Stimulated activated CD4-positive, alpha-beta T cell treated with anti-CD3 and anti-CD28 coated beads, Interleukin-4, amount 100 ng/mL, for 1 hour (primary cell): ENCODE measurements at regions not wholly inside any gene's neighbourhood (a gene's known extent, or its start where the extent isn't known, plus 50 kb on each side); places are given as distances from the start of the nearest gene placed in this dataset.
"Not testable (repeated sequence)": the region's sequence is repeated elsewhere in the genome, so short reads cannot be mapped to it uniquely, and the experiment has no call there.

Experiments
- DNase-seq: peaks from one replicate; pipeline ENCODE4 v3.0.0-alpha.2; 2020

GRCh38 chr6:85923013-85923430, 280.3 kb upstream of the SYNCRIP start:
- no peak for DNase-seq

DNA sequence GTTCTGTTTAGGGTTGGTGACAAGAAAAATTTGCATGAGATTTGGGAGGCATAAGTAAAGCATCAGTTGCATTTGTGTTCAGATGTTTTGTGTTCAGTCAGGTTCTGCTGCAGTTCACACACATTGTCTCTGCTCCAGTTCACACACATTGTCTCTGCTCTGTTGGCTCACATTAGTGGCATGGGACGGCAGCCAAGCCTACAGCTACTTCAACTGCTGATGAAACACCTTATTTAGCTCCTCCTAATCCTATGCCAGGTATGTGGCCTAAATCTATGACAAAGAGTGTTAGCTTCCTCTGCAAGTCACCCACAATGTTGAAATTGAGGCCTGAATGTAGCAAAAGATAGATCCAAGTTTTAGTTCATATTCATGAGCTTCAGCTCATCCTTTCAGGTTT, 278.1 kb upstream of the SYNCRIP start:
- DNase-seq: no peak

DNA sequence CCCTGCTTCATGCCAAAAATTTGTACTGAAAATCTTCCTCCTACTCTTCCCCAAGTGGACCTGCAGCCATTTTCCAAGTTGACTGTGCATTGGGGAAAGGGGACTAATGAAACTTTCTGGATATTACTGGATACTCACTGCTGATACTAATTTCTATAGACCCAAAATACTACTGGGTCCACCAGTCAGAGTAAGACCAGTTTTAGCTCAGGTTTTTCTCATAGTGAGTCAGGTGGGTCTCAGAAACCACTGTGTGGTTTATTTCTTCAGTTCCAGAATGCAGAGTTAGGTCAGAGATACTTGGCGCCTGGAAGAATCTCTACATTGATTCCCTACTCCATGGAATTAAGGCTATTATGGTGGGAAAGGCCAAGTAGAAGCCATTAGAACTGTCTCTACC, 274.8 kb upstream of the SYNCRIP start:
- no peak for DNase-seq

DNA sequence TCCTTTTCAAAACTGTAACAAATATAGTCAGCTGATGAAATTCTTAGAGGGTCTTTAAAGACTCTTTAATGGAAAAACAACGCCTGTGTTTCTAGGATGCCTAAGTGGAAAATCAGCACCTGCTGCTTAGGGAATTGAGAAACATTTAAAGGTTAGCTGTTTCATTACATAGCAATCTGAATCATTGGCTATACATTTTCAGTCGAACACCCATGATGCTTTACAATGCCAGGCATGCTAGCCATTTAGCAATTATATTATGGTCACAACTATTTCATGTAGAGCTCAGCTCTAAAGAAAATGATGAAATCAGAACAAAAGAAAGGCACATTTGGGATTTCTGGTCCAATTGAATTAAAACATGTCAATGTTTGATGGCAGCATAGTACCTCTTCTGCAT, 270.3 kb upstream of the SYNCRIP start:
- no peak for DNase-seq

DNA sequence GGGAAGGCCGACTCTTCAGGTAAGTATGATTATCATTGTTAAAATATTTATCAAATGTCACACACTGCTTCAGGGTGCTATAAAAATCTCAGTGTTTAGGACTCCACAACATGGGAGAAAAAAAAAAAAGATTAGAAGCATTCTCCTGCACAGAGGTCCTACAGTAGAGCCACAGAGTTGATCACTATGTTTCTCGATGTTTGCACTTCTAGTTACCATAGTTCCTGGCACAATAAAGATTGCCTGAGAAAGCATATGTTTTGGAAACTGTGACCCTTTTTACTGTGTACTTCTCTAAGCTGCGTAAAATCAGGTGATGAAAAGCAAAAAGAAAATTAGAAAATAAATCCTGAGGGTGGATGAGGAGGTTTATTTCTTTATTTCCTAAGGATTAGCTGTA, 269.9 kb upstream of the SYNCRIP start:
- no peak for DNase-seq

GRCh38 chr6:85911067-85911466, 268.4 kb upstream of the SYNCRIP start:
- no peak for DNase-seq

- DNase-seq: not testable (repeated sequence)
Observed at GRCh38 chr6:85908120-85908519, 265.4 kb upstream of the SYNCRIP start.

GRCh38 chr6:85892346-85892745, 249.7 kb upstream of the SYNCRIP start:
- no peak for DNase-seq

GRCh38 chr6:85887461-85887860, 244.8 kb upstream of the SYNCRIP start:
- no peak for DNase-seq

DNA sequence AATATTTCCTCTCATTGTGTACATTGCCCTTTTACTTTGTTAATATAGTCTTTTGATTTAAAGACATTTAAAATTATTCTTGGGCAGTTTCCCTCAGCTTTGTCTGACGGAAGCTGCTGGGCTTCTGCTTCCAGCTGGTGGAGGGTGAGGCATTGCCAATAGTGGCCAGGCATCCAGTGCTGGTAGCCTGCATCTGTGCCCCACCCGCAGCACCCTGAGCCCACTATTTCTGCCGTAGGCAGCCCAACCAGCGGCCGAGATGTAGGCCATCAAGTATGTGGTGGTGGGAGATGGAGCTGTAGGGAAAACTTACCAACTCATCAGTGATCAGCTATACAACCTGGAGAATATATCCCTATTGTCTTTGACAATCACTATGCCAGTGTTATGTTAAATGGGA, 226.0 kb upstream of the SYNCRIP start:
- no peak for DNase-seq

DNA sequence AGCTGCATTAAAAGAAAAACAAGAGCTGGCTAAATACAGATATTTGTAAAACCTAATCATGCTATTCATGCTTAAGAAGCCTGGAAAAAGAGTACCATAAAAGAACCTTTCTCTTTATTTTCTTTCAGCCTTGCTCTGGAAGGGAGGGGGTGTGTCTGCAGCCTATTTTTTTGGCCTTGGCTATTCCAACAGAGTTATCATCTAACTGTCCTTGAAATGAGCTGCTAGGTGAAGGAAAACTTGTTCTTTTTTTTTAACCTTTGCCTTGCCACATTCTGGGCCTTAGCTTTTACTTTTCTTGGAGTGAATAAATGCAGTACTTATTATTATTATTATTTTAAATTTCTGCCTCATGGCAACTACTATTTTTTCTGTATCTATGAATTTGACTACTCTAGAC, 224.9 kb upstream of the SYNCRIP start:
- no peak for DNase-seq

GRCh38 chr6:85866758-85867401, 224.2 kb upstream of the SYNCRIP start:
- no peak for DNase-seq

- DNase-seq: no peak
Observed at GRCh38 chr6:85866370-85866730, 223.7 kb upstream of the SYNCRIP start.

DNA sequence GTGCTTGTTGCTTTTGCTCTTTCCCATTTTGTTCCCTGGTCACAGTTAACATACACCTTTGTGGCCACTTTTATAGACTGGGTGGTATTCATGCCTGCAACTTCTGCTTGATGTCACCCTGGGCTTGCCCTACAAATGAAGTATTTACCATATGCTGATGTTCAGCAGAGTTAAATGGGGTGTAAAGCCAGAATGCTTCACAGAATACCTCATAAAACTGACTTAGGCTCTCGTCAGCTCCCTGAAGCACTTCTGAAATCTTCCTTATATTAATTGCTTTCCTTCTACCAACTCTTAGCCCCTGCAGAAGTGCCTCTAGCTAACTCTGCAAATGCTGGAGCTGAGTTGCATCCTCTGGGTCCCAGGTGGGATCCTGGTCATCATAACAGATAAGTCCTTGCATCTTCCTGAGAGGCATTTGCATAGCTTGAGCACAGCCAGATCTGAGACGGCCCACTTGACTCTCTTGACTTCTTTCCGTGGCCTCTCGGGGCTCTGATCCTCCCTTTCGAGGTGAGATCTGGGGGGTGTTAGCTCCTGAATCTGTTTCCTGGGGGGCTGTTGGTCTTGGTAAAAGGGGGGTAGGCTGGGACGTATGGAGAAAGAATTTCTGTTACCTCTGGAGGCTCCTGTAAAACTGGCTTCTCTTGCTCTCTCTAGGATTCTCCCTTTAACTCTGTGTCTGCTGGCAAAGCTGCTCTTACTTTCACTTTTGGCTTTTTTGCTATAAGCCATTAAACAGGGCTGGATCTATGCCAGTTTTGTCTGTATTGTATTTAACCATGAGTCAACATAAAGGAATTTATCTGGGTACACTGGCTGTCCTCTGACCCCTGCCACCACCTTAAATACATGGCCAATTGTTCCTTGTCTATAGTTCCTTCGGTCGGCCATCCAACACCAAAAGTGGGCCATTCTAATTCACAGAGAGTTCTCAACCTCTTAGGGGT, 223.0 kb upstream of the SYNCRIP start:
- no peak for DNase-seq

GRCh38 chr6:85864453-85865401, 222.0 kb upstream of the SYNCRIP start:
- DNase-seq: no peak

DNA sequence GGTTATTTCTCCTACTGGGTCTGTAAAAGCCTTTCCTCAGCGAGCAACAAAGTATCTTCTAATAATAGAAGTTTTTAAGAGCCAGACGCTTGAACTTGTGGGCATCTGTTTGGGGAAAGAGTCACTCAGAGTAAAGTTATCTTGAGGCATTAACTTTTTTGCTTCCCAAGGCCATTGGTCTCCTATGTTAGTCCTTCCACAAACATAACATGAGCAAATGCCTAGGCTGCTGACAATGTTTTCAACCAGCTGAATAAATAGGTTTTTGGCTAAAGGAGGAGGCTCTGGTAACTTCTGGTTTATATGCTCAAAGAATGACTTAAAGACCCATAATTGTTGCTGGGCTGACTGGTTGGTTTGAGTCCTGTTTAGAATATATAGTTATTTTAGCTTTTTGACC, 213.5 kb upstream of the SYNCRIP start:
- DNase-seq: no peak

GRCh38 chr6:85838351-85839119, 195.8 kb upstream of the SYNCRIP start:
- not testable (repeated sequence) for DNase-seq

DNA sequence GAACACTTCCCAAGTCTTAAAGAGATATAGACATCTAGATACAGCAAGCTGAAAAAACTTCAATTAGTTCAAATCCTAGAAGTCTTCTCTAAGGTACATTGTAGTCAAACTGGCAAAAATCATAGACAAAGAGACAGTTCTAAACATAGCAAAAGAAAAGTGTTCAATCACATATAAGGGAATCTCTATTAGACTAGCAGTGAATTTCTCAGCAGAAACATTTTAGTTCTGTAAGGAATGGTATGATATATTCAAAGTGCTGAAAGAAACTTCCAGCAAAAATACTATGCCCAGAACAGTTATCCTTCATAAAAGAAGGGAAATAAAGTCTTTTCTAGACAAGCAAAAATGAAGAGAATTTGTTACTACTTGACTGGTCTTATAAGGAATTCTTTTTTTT, 186.3 kb upstream of the SYNCRIP start:
- no peak for DNase-seq

GRCh38 chr6:85826997-85827396, 184.3 kb upstream of the SYNCRIP start:
- DNase-seq: no peak

DNA sequence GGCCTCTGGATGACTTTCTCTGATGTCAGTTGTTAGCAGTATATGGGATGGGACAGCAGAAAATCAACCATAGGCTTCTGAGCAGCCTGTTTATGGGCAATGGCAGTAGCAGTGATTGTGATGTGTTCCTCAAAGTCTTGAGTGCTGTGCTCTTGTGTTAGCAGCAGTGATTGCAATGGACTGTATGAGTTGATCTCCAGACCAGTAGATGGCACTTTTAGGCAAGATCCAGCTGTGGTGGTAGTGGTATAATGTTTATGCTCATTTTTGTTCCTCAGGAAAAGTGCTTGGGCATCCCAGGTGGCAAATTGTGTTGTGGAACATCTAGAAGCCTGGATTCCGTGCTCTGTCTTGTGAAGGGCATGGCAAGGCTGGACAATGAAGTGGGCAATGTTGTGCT, 181.6 kb upstream of the SYNCRIP start:
- no peak for DNase-seq

- DNase-seq: no peak
Observed at GRCh38 chr6:85810558-85810957, 167.9 kb upstream of the SYNCRIP start.

GRCh38 chr6:85803721-85804120, 161.0 kb upstream of the SYNCRIP start:
- DNase-seq: no peak
